Esophagus muscularis mucosa (tissue), 4 donors: ENCODE measurements at regions not wholly inside any gene's neighbourhood (a gene's known extent, or its start where the extent isn't known, plus 50 kb on each side); places are given as distances from the start of the nearest gene placed in this dataset.
"Not testable (repeated sequence)": the region's sequence is repeated elsewhere in the genome, so short reads cannot be mapped to it uniquely, and the experiment has no call there.

ENCODE experiments used
- DNase-seq: peaks from one replicate; pipeline ENCODE4 v3.0.0-alpha.2; 2017; ENCODE audit errors: extremely low spot score
- H3K27ac ChIP-seq, 4 donors: fragments of 200-600 bp; sonication (generic); replicated peaks in 1 of 4; 1 replicate in 3 of 4; 2 replicates in 1 of 4; pipeline ENCODE4 v1.5.1; 2016 to 2019; ENCODE audit warnings: mild to moderate bottlenecking in 1 of 4
- H3K27me3 ChIP-seq, 4 donors: fragments of 200-600 bp; sonication (generic); one replicate each; pipeline versions ENCODE4 v1.5.1 to v1.6.0; 2016 to 2019
- H3K36me3 ChIP-seq, 4 donors: fragments of 200-600 bp; sonication (generic); one replicate each; pipeline ENCODE4 v1.5.1; 2016 to 2019
- H3K4me1 ChIP-seq, 4 donors: fragments of 200-600 bp; sonication (generic); one replicate each; pipeline ENCODE4 v1.5.1; 2016 to 2019
- H3K4me3 ChIP-seq, 4 donors: fragments of 200-600 bp; sonication (generic); 1 replicate in 2 of 4; 2 replicates in 2 of 4; pipeline ENCODE4 v1.5.1; 2016 to 2019; ENCODE audit warnings: mild to moderate bottlenecking in 4 of 4, moderate library complexity in 1 of 4
- H3K9me3 ChIP-seq, 4 donors: fragments of 200-600 bp; sonication (generic); 1 replicate in 3 of 4; 2 replicates in 1 of 4; pipeline ENCODE4 v1.5.1; 2016 to 2019
- EP300 ChIP-seq: sonication (generic); formaldehyde crosslinking; IDR thresholded peaks from one replicate; pipeline ENCODE4 v1.6.1; 2017; ENCODE audit warnings: antibody characterized with exemption
- POLR2A ChIP-seq: fragments of 450-650 bp; IDR thresholded peaks from one replicate; pipeline ENCODE4 v1.6.1; 2017; ENCODE audit warnings: antibody characterized with exemption, moderate library complexity, mild to moderate bottlenecking, low read depth
- POLR2AphosphoS5 ChIP-seq, 2 donors: sonication (generic); formaldehyde crosslinking; IDR thresholded peaks; one replicate each; pipeline ENCODE4 v1.6.1; 2017; ENCODE audit warnings: antibody characterized with exemption in 2 of 2
- WGBS: methylation state at CpG from one replicate; pipeline ENCODE4 v1.1.5; 2018; 5-methylcytosine and 5-hydroxymethylcytosine counted together
- intact Hi-C: fragments of 100-400 bp; cut with DNase I; formaldehyde crosslinking; loops from one replicate; pipeline ENCODE4 v1.15.1; 2023
- TF ChIP-seq, protein P1 (sequence below), 3 experiments: fragments of 200-600 bp in 2 of 3; fragments of 450-650 bp in 1 of 3; sonication (generic) in 2 of 3; IDR thresholded peaks; one replicate each; pipeline ENCODE4 v1.5.1; 2017 to 2019; ENCODE audit warnings: antibody characterized with exemption in 3 of 3, mild to moderate bottlenecking in 2 of 3, moderate library complexity in 1 of 3

- Histone ChIP-seq H3K27me3 (no peaks in the 10 kb centered on the region), H3K27ac (no peak overlapping the region), H3K36me3 (no peaks in the 10 kb centered on the region), H3K9me3 (no peaks in the 10 kb centered on the region), H3K4me3 (no peak overlapping the region), H3K4me1 (no peaks in the 10 kb centered on the region)
- DNase-seq = no peak
- 88% methylated on average over 7 of the region's 7 CpGs for WGBS
- intact Hi-C loops = no loop called here
- TF ChIP-seq POLR2AphosphoS5 (IDR thresholded peaks at IDR 0.05) = no peak
- no peak for TF ChIP-seq EP300
- TF ChIP-seq, protein P1, sequence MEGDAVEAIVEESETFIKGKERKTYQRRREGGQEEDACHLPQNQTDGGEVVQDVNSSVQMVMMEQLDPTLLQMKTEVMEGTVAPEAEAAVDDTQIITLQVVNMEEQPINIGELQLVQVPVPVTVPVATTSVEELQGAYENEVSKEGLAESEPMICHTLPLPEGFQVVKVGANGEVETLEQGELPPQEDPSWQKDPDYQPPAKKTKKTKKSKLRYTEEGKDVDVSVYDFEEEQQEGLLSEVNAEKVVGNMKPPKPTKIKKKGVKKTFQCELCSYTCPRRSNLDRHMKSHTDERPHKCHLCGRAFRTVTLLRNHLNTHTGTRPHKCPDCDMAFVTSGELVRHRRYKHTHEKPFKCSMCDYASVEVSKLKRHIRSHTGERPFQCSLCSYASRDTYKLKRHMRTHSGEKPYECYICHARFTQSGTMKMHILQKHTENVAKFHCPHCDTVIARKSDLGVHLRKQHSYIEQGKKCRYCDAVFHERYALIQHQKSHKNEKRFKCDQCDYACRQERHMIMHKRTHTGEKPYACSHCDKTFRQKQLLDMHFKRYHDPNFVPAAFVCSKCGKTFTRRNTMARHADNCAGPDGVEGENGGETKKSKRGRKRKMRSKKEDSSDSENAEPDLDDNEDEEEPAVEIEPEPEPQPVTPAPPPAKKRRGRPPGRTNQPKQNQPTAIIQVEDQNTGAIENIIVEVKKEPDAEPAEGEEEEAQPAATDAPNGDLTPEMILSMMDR (IDR thresholded peaks at IDR 0.05) = no peak
- no peak for TF ChIP-seq POLR2A
Observed at GRCh38 chr1:197994907-197995407, 77.8 kb downstream of the LHX9 start.

DNA sequence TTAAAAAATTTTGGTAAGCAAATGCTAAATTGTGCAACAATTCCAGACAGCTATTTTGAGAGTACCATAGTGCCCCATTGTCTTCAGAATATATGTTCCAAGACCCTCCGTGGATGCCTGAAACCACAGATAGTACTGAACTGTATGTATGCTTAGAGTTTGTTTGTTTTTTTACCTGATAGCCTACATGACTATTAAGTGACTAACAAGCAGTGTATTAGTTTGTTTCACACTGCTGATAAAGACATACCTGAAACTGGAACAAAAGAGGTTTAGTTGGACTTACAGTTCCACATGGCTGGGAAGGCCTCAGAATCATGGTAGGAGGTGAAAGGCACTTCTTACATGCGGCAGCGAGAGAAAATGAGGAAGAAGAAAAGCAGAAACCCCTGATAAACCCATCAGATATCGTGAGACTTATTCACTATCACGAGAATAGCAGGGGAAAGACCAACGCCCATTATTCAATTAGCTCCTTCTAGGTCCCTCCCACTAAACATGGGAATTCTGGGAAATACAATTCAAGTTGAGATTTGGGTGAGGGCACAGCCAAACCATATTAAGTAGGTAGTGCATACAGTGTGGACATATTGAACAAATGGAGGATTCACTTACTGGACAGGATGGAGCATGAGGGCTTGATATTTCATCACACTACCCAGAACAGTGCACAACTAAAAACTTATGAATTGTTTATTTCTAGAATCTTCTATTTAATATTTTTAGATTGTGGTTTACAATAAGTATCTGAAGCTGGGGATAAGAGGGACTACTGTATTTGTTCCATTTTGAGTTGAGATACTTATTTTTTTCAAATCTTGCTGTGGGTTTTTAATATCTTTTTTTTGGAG lies 78.5 kb downstream of the LHX9 start:
- Histone ChIP-seq H3K27ac (no peak overlapping the region), H3K36me3 (no peaks in the 10 kb centered on the region), H3K9me3 (no peaks in the 10 kb centered on the region), H3K4me1 (no peaks in the 10 kb centered on the region), H3K4me3 (no peak overlapping the region), H3K27me3 (no peaks in the 10 kb centered on the region)
- no peak for TF ChIP-seq POLR2AphosphoS5 (IDR thresholded peaks at IDR 0.05)
- TF ChIP-seq EP300 = no peak
- TF ChIP-seq, protein P1 (IDR thresholded peaks at IDR 0.05) = no peak
- TF ChIP-seq POLR2A = no peak
- DNase-seq = no peak
- intact Hi-C loops = no loop called here
- WGBS = 87% methylated on average over 6 of the region's 6 CpGs

- intact Hi-C loops, H3K27ac ChIP-seq, DNase-seq, H3K4me3 ChIP-seq, H3K27me3 ChIP-seq, H3K36me3 ChIP-seq, H3K4me1 ChIP-seq, H3K9me3 ChIP-seq: not testable (repeated sequence)
- 81% methylated on average over 3 of the region's 3 CpGs for WGBS
Observed at GRCh38 chr1:197996259-197996512, 79.0 kb downstream of the LHX9 start.

GRCh38 chr1:197998110-197998509 lies 80.9 kb downstream of the LHX9 start:
- WGBS = 58% methylated on average over 5 of the region's 5 CpGs
- no peak overlapping the region for H3K4me3 ChIP-seq
- TF ChIP-seq, protein P1 (IDR thresholded peaks at IDR 0.05) = no peak
- no peak for TF ChIP-seq POLR2AphosphoS5 (IDR thresholded peaks at IDR 0.05)
- TF ChIP-seq EP300 = no peak
- TF ChIP-seq POLR2A = no peak
- no peak for DNase-seq
- no peaks in the 10 kb centered on the region for H3K9me3 ChIP-seq
- no peaks in the 10 kb centered on the region for H3K27me3 ChIP-seq
- no peaks in the 10 kb centered on the region for H3K36me3 ChIP-seq
- intact Hi-C loops = no loop called here
- H3K4me1 ChIP-seq = no peaks in the 10 kb centered on the region
- H3K27ac ChIP-seq = no peak overlapping the region

GRCh38 chr1:198001776-198002408 lies 84.7 kb downstream of the LHX9 start:
- Histone ChIP-seq H3K27me3 (no peaks in the 10 kb centered on the region), H3K27ac (no peak overlapping the region), H3K4me1 (no peaks in the 10 kb centered on the region), H3K9me3 (no peaks in the 10 kb centered on the region), H3K4me3 (no peak overlapping the region), H3K36me3 (no peaks in the 10 kb centered on the region)
- no peak for TF ChIP-seq POLR2A
- TF ChIP-seq, protein P1 (IDR thresholded peaks at IDR 0.05) = no peak
- TF ChIP-seq EP300 = no peak
- no peak for TF ChIP-seq POLR2AphosphoS5 (IDR thresholded peaks at IDR 0.05)
- DNase-seq = no peak
- WGBS = 75% methylated on average over 3 of the region's 3 CpGs
- intact Hi-C loops = no loop called here
